Omental fat pad (tissue), 3 donors: ENCODE measurements at regions not wholly inside any gene's neighbourhood (a gene's known extent, or its start where the extent isn't known, plus 50 kb on each side); places are given as distances from the start of the nearest gene placed in this dataset.

ENCODE experiments used
- ATAC-seq: fragments of 150-250 bp; one replicate; pipeline ENCODE4 v1.9.1; 2016; ENCODE audit warnings: mild to moderate bottlenecking, moderate library complexity; ENCODE audit not compliant: low FRiP score
- DNase-seq: peaks from one replicate; pipeline ENCODE4 v3.0.0-alpha.2; 2019; ENCODE audit warnings: low spot score
- CTCF ChIP-seq, 3 donors: fragments of 450-650 bp; IDR thresholded peaks; one replicate each; pipeline ENCODE4 v1.5.1; 2016 to 2017; ENCODE audit warnings: antibody characterized with exemption in 3 of 3, mild to moderate bottlenecking in 3 of 3, moderate library complexity in 2 of 3

DNA sequence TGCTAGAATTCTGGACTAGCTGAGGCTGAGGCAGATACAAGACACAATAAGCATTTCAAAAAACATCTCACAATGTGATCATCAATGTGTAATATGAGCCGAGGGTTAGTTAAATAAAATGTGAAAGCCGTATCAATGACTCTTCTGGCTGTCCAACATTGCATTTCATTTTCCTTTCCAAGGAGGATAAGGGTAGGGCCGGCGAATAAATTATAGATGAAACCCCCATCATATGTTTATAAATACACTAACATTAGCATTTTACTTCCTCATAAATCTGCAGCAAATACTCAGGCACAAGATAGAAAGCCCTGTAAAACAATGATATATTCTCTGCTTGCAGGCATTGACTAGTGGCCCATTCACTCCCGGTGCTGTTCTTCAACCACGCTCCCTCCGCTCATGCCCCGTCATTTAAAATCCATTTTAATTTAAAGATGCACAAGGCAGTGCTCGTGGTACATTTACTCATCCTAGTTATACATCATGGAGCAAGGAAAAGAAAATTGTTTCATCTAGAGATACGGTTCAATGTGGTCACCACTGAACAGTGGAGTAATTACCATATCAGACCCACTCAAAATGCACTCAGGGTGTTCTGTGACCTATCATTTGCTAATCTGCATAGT lies 59.9 kb upstream of the RCN1 start:
- TF ChIP-seq CTCF (IDR thresholded peaks at IDR 0.05): no peak
- ATAC-seq: no peak
- no peak for DNase-seq

- DNase-seq (no peak), ATAC-seq (no peak)
These were observed 61.2 kb upstream of the RCN1 start for GRCh38 chr11:32029721-32030120.

GRCh38 chr11:32028201-32028600 lies 62.7 kb upstream of the RCN1 start:
- ATAC-seq: no peak
- TF ChIP-seq CTCF (IDR thresholded peaks at IDR 0.05): no peak
- no peak for DNase-seq

More at GRCh38 chr11:32029721-32030120, 61.2 kb upstream of the RCN1 start:
- TF ChIP-seq CTCF (IDR thresholded peaks at IDR 0.05): no peak

DNA sequence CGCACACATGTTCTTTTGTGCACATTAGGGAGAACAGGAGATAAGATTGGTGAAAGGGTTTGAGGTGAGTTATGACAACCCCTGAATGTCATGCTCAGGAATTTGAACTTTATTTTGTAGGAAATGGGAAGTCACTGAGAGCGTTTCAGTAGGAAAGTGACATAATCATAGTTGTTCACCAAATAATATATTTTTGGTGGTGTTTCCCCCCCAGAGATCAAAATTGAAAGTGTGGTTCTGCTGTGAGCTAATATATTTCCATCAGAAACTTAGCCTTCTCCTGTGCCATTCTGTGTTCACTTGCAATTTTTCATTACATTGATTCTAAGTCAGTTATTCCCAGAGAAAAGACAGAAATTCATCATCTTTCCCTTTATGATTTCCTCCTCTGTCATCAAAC lies 64.1 kb upstream of the RCN1 start:
- no peak for DNase-seq
- TF ChIP-seq CTCF (IDR thresholded peaks at IDR 0.05): no peak
- ATAC-seq: no peak

- no peak for ATAC-seq
- no peak for TF ChIP-seq CTCF (IDR thresholded peaks at IDR 0.05)
- no peak for DNase-seq
These were observed 65.9 kb upstream of the RCN1 start for GRCh38 chr11:32024948-32025347.

DNA sequence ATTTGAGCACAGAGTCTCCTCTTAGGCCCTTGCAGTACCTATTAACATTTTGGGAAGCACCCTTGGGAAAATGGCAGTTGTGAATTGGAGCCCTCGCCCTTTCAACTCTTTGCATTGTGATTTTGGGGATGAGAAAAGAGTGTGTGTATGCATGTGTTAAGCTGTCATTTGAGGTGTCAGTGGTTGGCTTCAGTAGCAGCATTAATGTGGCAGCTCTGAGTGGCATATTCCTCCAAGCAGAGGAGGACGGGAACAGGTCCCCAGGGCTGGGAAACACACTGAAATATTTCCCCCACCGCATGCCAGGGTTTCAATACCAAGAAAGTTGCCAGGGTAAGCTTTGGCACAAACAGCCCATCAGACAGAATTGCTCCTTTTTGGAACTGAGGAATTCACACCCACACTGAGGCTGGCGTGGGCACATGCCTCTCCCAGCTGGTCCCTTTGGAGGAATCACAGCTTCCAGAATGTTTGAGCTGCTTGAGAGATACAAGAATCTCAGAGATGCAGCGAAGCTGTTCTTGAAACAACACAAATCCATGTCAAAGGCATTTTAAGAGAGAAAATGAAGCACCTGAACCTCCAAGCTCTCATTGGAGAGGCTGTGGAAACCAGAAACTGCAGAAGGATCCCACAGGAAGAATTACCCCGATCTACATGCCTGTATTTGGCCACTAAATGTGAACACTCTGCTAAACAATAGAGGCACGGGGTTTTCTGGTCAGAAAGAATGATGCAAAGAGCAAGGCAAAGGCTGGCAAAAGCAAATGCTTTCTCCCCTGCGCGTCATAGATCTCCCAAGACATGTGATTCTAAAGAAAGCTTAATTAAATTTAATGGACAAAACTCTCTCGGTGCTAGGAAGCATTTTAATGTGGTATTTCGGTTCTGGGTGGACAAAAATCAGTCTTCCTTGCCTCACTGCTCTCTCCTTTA lies 67.2 kb upstream of the RCN1 start:
- no peak for ATAC-seq
- no peak for DNase-seq
- no peak for TF ChIP-seq CTCF (IDR thresholded peaks at IDR 0.05)
